HG03520 (cell line): ENCODE measurements at regions not wholly inside any gene's neighbourhood (a gene's known extent, or its start where the extent isn't known, plus 50 kb on each side); places are given as distances from the start of the nearest gene placed in this dataset.

ENCODE experiments used
- ATAC-seq: cut with Tn5 transposase; IDR thresholded peaks from one replicate; pipeline ENCODE4 v1.9.1; 2021; ENCODE audit warnings: mild to moderate bottlenecking, moderate library complexity; ENCODE audit not compliant: unreplicated experiment

DNA sequence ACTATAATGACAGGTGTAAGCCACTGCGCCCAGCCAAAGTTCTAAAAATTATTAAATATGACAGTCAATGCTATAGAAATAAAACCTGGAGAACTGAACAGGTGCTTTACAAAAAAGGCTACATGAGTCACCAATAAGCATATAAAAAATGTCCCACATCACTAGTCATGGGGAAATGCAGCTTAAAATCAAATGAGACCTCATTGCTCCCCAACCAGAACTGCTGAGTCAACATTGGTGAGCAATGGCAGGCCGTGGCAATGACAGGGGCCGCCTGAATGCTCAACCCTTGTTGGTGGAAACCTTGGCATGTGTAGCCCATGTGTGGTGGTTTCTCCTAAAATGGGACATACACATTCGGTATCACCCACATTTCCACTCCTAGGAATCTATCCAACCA is 352.3 kb upstream of the KLF6 start:
- no peak for ATAC-seq

DNA sequence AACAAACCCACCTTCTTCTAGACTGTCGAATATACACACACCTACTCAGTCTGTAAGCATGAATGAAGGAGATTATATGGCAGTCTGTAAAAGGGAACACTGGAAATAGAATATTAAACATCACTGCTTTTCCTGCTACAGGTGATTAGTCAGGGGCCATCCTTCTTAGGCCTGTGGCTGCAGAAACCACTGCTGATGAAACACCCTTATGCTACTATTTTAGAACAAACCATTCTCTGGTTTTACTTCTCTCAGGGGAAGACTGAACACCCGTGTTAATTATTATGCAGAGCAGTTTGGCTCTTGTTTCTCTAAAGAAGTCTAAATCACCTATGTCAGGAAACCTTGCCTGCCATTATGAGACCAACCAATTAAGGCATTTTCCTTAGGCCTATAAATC is 351.1 kb upstream of the KLF6 start:
- peak; percentile 64 for ATAC-seq

DNA sequence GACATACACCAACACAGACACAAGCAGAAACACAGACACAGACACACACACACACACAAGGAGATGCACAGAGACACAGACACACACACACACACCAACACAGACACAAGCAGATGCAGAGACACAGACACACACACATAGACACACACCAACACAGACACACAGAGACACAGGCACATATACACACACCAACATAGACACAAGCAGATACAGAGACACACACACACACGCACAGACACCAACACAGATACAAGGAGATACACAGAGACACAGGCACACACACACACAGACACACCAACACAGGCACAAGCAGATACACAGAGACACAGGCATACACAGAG is 347.2 kb upstream of the KLF6 start:
- no peak for ATAC-seq

DNA sequence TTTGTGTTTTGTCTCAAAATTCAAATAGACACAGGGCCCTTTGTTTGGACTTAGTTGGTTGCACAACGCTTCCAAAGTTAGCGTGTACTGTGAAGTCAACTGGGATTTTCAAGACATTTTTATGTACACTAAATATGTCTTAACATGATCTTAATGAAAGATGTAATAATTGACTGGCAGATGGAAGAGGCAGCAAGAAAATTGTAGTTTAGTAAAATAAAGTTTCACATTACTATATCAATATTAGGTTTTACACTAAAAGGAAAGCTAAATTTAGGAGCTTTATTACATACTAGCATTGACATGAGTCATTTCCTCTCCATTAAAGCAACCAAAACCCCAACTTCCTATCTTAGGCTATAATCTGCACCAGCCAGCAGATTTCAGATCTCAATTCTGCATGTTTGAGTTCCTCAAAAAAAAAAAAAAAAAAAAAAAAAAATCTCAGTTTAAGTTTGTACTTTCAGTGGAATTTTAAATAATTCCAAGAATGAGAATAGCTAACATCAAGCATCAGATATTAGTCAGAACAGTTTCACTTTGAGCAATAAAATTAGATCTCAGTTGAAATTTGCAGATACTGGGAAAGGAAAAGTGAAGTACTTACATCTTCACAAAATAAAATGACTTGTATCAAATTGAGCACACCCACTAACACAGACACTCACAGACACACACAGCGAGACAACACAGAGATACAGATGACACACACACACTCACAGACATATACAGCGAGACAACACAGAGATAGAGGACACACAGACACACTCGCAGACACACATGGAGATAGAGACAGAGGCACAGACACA is 346.6 kb upstream of the KLF6 start:
- ATAC-seq: peak; percentile 55

DNA sequence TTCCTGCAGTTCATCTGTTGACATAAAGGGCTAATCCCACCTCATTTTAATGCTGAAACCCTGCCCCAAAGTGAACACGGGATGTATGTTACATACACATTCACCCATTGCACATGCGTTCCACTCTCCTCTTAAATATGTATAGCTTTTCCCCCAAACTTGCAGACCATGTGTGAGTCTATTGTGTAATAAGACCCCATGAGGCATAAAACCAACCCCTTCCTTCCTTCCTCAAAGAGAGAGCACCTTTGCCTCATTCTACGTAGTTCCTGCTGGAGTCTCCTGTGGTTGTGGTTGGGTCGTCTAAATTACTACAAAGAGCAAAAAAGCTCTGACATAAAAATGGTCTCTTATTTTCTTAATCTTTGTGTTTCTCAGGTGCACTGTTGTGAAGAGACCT is 345.7 kb upstream of the KLF6 start:
- no peak for ATAC-seq

DNA sequence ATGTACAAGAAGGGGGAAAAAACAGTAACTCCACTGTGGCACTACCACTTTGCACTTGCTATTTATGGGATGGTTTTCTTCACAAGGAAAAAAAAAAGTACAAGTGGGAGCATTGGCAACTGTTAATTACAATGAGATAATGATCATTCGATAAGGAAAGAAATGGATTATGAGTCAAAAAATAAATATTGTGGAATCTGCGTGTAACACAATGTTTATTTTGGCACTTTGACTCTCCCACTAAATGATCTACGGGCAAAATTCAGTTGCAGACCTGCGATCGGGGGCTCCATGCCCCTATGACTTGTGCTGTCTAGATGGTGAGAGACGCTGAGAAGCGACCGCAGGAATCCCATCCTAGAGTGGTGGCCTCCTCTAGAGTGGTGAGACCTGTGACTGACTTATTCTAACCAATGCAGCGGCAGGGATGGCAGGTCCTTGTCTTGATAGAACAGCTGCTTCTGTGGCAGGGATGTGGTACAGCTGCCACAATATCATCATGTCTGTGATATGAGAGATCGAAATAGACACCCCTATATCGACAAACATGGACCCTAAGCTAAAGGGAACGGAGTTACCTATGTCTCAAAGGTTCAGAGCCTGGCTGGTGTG is 345.0 kb upstream of the KLF6 start:
- ATAC-seq: no peak

DNA sequence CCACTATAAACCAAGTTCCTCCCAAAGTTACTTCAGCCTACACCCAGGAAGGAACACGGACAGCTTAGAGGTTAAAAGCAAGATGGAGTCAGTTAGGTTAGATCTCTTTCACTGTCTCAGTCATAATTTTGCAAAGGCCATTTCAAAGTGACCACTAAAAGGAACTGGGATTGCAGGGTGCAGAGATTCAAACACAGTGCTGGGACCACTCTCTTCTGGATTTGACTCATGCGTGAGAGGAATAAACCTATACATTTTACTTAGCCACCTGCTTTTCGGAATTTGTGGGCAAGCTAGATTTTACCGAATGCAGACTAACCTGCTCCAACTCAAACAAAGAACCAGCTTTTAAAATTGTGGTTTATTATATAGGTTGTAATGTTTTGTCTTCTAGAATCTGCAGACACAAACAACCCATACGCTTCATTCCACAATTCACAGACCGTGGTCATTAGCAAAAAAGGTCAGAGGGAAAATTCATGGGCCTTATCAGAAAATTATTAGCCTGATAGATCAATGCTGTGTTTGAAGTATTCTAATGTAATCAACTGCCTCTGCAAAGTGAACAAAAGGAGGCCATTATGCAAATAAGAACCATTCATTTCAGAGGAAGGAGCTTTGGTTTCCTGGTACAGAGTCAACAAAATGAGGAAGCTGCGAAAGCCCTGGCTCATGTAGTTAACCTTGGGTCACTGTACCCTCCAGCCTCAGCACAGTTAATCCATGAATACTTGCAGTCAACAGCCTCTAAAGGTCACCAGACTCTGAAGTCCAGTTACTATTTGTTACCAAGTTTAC is 342.7 kb upstream of the KLF6 start:
- peak; percentile 67 for ATAC-seq

DNA sequence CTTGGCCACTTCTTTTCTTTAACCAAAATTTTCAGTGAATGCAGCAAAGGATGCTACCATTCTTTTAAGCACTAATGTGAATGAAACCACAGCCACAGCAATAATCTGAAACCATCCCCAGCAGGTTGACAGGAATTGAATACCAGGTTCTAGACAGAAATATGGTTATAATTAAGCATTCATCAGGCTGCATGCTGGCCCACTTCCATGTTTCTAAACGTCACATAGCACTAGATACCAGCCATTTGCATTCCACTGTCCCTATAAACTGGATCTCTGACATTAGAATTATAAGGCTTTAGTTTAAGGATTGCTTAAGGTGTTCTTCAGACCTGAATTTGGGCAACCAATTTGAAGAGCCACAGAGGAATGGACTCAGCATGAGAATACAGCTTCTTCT is 340.8 kb upstream of the KLF6 start:
- ATAC-seq: no peak

DNA sequence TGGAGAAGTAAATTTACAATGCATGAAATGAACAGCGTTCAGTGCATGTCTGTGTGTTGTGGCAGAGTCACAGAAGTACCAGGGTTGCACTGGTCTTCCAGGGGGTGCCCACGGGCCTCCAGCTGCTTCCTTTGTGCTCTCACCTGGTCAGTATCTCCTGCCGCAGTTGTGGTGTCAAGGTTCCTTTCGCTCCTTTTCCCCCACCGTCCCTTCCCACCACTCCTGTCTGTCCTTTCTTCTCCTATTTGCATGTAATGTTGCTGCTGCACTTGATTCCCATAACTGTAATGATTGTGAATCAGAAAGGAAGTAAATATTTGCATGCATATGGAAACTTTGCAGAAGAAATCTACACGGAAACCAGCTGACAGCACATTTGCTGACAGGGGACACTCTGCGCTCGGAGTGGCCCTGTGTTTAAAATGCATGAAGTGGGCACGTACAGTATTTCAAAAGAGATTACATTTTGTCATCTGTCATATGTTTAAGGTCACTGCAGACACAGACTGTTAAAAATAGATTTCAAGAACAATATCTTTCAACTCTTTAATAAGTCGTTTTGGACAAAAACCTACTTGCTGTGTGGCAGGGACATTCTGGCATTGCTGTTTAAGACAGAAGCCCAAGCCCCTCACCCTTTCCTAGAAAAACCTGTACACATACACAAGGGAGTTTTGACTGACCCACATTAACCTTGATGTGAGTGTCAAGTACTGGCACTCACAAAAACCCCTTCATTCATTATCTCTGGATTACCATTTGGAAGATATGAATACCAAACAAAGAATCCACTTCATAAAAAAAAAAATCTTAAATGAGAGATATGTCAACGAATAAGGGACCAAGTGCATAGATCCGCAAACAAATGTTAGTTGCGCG is 336.7 kb upstream of the KLF6 start:
- ATAC-seq: no peak

DNA sequence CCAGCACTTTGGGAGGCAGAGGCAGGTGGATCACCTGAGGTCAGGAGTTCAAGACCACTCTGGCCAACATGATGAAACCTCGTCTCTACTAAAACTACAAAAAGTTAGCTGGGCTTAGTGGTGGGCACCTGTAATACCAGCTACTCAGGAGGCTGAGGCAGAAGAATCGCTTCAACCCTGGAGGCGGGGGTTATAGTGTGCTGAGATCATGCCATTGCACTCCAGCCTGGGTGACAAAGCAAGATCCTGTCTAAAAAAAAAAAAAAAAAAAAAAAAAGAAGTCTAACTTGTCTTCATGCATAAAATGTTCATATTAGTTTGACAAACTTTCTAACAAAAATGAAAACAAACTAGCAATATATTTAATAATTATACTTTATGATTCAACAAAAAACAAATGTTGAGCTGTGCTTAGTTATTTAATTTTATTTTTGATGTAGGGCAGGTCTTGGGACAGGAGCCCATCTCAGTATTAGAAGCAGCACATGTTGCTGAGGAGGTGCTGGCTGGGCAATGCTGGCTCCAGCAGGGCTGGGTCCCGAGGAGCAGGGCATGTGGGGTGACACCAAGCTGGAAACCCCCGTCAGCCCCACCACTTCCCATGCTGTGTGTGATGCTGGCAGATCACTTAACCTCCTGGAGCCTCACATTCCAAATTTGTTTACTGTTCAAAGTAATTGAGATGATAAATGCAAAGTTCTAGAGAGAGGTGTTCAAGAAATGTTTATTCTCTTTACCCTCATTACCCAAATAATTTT is 335.3 kb upstream of the KLF6 start:
- no peak for ATAC-seq

DNA sequence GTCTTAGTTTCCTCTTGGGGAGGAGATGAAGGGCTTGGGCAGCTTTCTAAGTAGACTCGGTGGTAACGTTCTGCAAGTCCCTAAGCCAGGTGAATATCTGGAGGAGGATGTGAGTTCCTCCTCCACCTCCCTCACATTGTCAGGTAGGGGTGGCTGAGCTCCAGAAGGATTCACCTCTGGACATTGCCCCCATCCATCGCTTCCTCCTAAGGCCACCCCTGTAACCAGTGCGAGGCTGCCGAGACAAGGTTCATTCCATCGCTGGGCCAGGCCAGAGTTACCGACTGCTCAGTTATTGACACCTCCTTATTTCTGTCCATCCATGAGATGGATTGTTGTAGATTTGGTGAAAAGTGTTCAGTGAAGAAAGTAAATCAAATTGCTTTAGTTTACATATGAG is 334.1 kb upstream of the KLF6 start:
- no peak for ATAC-seq

DNA sequence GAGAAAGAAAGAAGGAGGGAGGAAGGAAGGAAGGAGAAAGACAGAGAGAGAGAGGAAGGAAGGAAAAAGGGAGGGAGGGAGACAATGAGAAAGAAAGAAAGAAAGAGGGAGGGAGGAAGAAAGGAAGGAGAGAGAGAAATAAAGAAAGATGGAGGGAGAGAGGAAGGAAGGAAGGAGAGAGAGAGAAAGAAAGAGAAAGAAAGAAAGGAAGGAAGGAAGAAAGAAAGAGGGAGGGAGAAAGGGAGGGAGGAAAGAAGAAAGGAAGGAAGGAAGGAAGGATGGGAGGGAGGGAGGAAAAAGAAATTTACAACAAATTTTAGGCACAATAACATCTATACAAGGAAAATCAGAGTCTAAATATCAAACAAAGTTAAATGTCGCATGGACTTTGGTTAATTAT is 332.6 kb upstream of the KLF6 start:
- no peak for ATAC-seq

DNA sequence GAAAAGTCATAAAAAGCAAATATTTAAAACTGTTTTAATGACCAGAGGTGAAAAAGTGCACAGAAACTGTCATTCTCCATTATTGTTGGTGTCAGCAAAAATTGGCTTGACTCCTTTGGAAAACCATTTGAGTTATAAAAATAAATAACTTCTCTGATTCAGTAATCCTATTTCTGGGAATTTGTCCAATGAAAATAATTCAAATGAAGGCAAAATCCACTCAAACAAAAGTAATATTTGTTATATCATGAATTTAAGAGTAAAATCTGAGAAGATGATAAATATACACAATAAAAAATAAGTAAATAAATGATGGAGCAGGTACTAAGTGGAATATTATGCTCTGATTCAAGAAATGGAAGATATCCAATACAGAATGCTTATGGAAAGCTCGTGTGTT is 326.6 kb upstream of the KLF6 start:
- ATAC-seq: no peak

DNA sequence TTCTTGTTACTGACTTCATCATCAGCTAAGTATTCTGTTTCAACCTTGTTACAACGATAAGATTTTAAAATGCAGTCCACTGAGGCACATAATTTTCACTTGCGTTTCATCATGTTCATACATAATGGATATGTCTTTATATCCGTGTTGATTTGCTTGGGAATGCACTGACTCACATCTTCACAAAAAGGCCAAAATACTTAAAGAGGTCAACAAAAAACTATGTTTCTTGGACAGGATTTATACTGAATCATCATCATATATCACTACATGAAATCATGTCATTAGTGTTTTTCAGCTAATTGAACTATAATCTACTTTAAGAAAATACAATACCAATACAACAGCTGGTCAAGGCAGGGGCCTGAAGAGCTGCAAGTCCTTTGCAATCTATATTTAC is 324.5 kb upstream of the KLF6 start:
- ATAC-seq: no peak

DNA sequence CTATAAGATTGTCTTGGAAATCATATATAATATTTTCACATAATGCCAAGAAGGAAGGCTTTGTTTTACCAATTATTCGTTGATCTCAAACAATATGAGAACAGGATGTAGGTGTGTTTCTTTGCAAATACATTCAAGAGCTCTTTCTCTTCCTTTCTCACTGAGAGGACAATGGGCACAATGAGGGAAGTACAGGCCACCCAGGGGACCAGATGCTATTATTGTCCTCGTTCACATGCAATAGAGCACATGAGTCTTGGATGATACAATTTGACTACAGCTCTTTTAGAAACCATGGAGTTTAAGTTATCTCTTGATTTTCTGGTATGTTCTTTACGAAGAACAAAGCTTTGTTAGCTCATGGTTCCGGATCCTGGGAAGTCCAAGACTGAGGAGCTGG is 323.7 kb upstream of the KLF6 start:
- no peak for ATAC-seq

DNA sequence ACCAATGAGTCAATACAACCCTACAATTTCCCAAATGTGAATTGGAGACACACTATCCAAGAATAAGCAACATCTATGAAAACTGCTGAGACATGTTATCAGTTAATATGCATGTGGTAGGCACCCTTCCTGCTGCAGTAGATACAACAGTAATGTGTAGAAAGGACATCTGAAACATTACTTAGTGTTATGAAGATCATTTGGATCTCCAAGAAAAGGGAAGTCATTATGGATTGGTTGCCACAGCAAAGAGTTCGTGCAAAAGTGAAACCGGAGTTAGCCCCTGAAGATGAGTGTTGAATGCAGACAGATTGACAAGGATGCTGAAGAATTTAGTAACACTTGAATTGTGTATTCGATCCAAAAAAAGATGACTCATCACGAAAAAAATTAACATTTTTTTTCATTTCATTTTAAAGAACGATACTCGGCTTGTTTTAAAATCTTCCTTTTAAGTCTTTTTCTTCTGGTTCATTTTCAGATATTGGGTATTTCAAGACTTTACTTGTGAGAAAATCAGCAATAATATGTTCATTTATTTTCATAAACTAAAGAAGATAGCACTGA is 322.4 kb upstream of the KLF6 start:
- no peak for ATAC-seq

DNA sequence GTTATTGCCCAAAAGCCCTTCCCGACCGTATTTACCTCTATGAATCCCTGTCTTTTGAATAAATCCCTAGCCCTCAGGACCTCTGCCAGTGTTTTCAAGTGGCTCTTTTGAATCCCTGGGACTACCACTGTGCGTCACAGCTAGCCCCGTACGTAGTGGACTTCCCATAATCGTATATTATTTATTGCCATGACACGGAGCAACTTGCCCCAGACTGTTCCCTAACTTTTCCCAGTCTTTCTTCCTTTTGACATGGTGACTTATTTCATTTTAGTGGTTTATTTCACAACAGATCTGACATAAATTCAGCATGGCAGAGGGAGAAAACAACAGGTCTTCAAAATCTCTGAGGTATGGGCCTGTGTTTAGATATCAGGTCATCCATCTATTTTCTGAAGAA is 318.6 kb upstream of the KLF6 start:
- ATAC-seq: no peak

DNA sequence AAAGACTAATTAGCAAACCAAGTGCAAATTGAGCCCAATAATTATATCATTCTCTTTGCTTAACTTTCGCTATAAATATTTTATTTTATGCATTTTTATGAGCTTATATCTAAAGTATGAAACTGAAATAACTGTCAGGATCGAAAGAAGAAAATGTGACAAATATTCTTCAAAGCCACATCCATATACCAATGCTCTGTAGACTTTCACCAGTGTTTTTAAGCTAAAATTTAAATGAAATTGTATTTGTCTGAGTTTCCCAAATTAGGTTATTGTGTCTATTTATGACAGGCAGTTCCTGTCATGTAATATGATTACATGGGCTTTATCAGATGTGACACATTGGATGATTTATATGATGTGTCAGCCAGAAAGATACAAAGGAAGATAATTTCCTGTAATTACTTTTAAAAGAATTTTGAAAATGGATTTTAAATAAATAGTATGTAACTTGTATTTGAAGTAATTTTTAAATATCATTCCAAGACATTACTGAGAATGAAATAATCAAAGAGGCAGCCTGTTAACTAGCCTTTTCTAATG is 317.9 kb upstream of the KLF6 start:
- ATAC-seq: no peak

DNA sequence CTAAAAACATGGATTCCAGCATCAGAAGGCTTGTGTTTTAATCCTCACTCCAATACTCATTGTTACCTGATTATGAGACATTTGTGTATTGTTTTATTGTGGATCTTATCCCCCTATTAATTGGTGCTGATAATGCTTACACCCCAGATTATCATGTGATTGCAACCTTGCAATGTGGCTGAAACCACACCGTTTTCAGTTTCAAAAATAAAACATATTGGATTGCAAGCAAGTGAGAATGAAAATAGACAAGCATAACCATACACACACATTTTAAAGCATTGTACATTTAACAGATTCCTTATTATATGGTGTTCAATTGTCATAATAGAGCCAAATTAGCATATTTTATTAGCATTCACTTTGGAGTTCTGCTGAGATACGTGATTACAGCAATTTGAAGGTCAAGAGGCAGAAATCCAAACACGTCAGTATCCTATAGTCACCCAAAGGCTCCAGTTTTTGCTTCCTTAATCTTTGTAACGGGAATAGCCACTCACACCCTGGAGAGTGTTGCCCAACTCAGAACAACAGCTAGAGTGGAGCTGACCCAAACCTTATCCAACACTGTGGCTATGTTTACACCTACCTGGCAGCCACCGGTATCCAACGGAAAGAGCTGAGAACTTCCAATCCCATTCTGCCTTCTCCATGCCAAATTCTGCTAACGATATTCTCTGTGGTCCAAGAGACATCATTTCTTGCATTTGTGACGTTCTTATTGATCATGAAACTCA is 317.1 kb upstream of the KLF6 start:
- ATAC-seq: peak; percentile 73
